GM06990 (cell line): ENCODE measurements at regions not wholly inside any gene's neighbourhood (a gene's known extent, or its start where the extent isn't known, plus 50 kb on each side); places are given as distances from the start of the nearest gene placed in this dataset.

Experiments used
- DNase-seq: peaks from one replicate; pipeline ENCODE4 v3.0.0-alpha.2; 2011; ENCODE audit not compliant: insufficient read length; ENCODE audit errors: extremely low read depth
- H3K27me3 ChIP-seq: replicated peaks from 2 replicates; pipeline ENCODE4 v1.6.0; 2011; ENCODE audit warnings: low read length; ENCODE audit not compliant: control insufficient read depth, insufficient read depth
- H3K36me3 ChIP-seq: 2 replicates; pipeline ENCODE4 v1.5.1; 2011; ENCODE audit warnings: low read length; ENCODE audit not compliant: control insufficient read depth, insufficient read depth
- H3K4me3 ChIP-seq: replicated peaks from 2 replicates; pipeline ENCODE4 v1.5.1; 2011; ENCODE audit warnings: low read depth, mild to moderate bottlenecking, control low read depth, low read length
- CTCF ChIP-seq: IDR thresholded peaks from 2 replicates; pipeline ENCODE4 v1.5.1; 2011; ENCODE audit warnings: low read length, control low read depth, mild to moderate bottlenecking, inconsistent platforms; ENCODE audit not compliant: insufficient read depth, poor library complexity, severe bottlenecking

- no peak overlapping the region for H3K4me3 ChIP-seq
- H3K36me3 ChIP-seq = no peaks in the 10 kb centered on the region
- DNase-seq = no peak
- H3K27me3 ChIP-seq = no peaks in the 10 kb centered on the region
- TF ChIP-seq CTCF = no peak
Measured at GRCh38 chr7:11244149-11244548, 270.5 kb downstream of the PHF14 start.

GRCh38 chr7:11247545-11247944 is 273.9 kb downstream of the PHF14 start:
- Histone ChIP-seq H3K27me3 (no peaks in the 10 kb centered on the region), H3K4me3 (no peak overlapping the region), H3K36me3 (no peaks in the 10 kb centered on the region)
- no peak for DNase-seq
- no peak for TF ChIP-seq CTCF

- 0 out of 2 replicates have a peak, but pooled peaks cover under 1% of the 10 kb centered on the region for H3K27me3 ChIP-seq
- DNase-seq = no peak
Measured at GRCh38 chr7:11251436-11251835, 277.8 kb downstream of the PHF14 start.

GRCh38 chr7:11252011-11252607 is 278.4 kb downstream of the PHF14 start:
- no peak for DNase-seq
- Histone ChIP-seq H3K4me3 (no peak overlapping the region), H3K27me3 (0 out of 2 replicates have a peak, but pooled peaks cover 2% of the 10 kb centered on the region), H3K36me3 (no peaks in the 10 kb centered on the region)
- no peak for TF ChIP-seq CTCF

More at GRCh38 chr7:11251436-11251835, 277.8 kb downstream of the PHF14 start:
- TF ChIP-seq CTCF = no peak
- Histone ChIP-seq H3K4me3 (no peak overlapping the region), H3K36me3 (no peaks in the 10 kb centered on the region)

- DNase-seq = no peak
- Histone ChIP-seq H3K27me3 (0 out of 2 replicates have a peak, but pooled peaks cover 2% of the 10 kb centered on the region), H3K4me3 (no peak overlapping the region), H3K36me3 (no peaks in the 10 kb centered on the region)
- TF ChIP-seq CTCF = no peak
Measured at GRCh38 chr7:11252705-11253272, 279.1 kb downstream of the PHF14 start.
